ENCODE measurements at regions not wholly inside any gene's neighbourhood (a gene's known extent, or its start where the extent isn't known, plus 50 kb on each side); places are given as distances from the start of the nearest gene placed in this dataset.
"Not testable (repeated sequence)": the region's sequence is repeated elsewhere in the genome, so short reads cannot be mapped to it uniquely, and the experiment has no call there.

DNA sequence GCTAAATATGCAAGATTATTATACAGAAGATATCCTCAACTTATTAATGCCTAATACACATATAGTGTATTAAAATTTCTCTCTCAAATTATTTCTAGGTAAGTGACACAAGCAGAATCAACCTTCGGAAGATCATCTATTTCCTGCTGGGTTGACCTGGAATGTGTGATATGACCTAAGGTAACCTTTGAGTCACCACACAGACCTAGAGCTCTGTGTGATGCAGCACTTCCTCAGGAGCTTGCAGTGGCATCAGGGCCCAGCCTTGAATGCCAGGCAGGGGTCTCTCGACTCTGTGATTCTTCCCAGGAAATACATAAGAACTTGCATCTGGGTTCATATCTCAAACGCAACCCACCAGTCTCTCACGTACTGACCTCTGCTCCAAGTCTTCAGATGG is 385.3 kb downstream of the RPIA start:
- TF ChIP-seq POLR2A (IDR thresholded peaks at IDR 0.05; ENCODE audit: low read depth); CTCF (IDR thresholded peaks at IDR 0.05); POLR2AphosphoS5 (IDR thresholded peaks at IDR 0.05); EP300 (IDR thresholded peaks at IDR 0.05): not testable (repeated sequence)
